Omental fat pad (tissue), 3 donors: ENCODE measurements at regions not wholly inside any gene's neighbourhood (a gene's known extent, or its start where the extent isn't known, plus 50 kb on each side); places are given as distances from the start of the nearest gene placed in this dataset.
"Not testable (repeated sequence)": the region's sequence is repeated elsewhere in the genome, so short reads cannot be mapped to it uniquely, and the experiment has no call there.

Source experiments
- ATAC-seq: fragments of 150-250 bp; one replicate; pipeline ENCODE4 v1.9.1; 2016; ENCODE audit warnings: mild to moderate bottlenecking, moderate library complexity; ENCODE audit not compliant: low FRiP score
- DNase-seq: peaks from one replicate; pipeline ENCODE4 v3.0.0-alpha.2; 2019; ENCODE audit warnings: low spot score
- TF ChIP-seq, protein P1 (sequence below), 3 donors: fragments of 450-650 bp; IDR thresholded peaks; one replicate each; pipeline ENCODE4 v1.5.1; 2016 to 2017; ENCODE audit warnings: antibody characterized with exemption in 3 of 3, mild to moderate bottlenecking in 3 of 3, moderate library complexity in 2 of 3

DNA sequence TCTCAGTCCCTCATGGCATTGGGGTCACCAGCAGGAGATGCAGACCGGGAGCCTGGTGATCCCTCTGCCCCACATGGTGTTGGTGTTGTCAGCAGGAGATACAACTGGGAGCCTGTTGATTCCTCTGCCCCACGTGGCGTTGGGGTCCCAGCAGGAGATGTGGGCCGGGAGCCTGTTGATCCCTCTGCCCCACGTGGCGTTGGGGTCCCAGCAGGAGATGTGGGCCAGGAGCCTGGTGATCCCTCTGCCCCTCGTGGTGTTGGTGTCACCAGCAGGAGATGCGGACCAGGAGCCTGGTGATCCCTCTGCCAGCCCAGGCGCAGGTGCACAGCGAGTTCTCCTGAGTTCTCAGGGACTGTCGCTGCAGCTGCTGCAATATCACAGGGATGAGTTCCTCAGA is 229.6 kb upstream of the C1orf174 start:
- no peak for DNase-seq
- TF ChIP-seq, protein P1, sequence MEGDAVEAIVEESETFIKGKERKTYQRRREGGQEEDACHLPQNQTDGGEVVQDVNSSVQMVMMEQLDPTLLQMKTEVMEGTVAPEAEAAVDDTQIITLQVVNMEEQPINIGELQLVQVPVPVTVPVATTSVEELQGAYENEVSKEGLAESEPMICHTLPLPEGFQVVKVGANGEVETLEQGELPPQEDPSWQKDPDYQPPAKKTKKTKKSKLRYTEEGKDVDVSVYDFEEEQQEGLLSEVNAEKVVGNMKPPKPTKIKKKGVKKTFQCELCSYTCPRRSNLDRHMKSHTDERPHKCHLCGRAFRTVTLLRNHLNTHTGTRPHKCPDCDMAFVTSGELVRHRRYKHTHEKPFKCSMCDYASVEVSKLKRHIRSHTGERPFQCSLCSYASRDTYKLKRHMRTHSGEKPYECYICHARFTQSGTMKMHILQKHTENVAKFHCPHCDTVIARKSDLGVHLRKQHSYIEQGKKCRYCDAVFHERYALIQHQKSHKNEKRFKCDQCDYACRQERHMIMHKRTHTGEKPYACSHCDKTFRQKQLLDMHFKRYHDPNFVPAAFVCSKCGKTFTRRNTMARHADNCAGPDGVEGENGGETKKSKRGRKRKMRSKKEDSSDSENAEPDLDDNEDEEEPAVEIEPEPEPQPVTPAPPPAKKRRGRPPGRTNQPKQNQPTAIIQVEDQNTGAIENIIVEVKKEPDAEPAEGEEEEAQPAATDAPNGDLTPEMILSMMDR (IDR thresholded peaks at IDR 0.05): no peak
- ATAC-seq: no peak

DNA sequence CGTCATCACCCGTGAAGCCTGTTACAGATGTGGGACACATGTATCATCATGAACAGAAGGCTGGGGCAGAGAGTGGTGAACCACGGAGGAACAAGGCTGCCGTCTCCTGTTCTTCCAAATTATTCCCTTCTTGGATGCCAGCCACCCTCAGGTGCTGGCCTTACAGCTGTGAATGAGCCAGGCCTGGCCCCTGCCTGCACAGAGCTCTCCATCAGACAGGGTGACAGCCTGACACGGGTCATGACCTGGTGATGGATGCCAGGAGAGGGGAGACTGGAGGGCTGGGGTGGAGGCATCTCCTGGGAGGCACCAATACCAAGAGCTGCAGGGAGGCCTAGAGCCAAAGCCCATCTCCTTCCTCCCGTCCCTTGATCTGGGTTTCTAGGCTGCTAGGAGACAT is 230.0 kb upstream of the C1orf174 start:
- ATAC-seq (no peak), DNase-seq (no peak)
- TF ChIP-seq, protein P1 (IDR thresholded peaks at IDR 0.05): no peak

DNA sequence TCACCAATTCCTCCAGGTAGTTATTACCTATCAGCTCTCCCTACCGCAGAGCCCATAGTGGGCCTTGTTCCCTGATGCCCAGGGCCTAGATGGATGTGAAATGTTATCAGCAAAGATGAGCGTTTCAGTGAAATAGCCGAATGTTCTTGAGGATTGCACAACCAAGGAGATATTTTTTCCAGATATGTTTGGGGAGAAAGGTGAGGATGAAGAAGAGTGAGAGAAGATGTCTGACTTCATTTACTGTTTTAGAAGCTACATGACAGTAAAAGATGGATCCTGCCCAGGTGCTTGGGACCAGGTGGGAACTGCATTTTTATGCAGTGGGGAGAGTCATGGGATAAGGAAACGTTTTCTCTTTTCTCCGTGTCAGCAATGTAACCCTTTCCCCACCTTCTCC is 231.7 kb upstream of the C1orf174 start:
- DNase-seq (no peak), ATAC-seq (no peak)
- TF ChIP-seq, protein P1 (IDR thresholded peaks at IDR 0.05): no peak

GRCh38 chr1:4132352-4133296 is 232.6 kb upstream of the C1orf174 start:
- ATAC-seq (no peak), DNase-seq (no peak)
- TF ChIP-seq, protein P1 (IDR thresholded peaks at IDR 0.05): no peak

GRCh38 chr1:4133297-4133938 is 233.3 kb upstream of the C1orf174 start:
- ATAC-seq (no peak), DNase-seq (no peak)
- TF ChIP-seq, protein P1 (IDR thresholded peaks at IDR 0.05): no peak

DNA sequence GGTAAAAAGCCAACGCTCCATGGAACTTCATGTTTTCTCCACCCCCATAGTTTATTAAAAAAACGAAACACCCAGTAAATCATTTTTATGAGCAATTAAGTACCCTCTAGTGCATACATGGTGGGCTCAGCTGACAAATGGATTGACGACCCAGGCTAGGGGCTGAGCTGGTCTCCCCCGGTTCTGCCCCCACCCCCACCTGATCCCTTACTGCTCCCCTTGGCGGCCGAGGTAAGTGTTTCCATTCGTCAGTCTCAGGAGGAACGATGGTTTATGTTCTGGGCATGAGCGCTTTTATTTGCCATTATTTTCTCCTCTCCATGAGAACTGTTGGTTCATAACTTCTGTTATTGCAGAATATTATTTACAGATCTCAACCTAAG is 233.9 kb upstream of the C1orf174 start:
- DNase-seq (no peak), ATAC-seq (no peak)
- TF ChIP-seq, protein P1 (IDR thresholded peaks at IDR 0.05): no peak

DNA sequence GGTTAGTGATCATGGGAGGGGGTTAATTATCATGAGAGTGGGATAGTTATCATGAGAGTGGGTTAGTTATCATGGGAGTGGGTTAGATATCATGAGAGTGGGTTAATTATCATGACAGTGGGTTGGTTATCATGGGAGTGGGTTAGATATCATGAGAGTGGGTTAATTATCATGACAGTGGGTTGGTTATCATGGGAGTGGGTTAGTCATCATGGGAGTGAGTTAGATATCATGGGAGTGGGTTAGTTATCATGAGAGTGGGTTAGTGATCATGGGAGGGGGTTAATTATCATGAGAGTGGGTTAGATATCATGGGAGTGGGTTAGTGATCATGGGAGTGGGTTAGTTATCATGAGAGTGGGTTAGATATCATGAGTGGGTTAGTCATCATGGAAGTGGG is 235.8 kb upstream of the C1orf174 start:
- ATAC-seq, DNase-seq: not testable (repeated sequence)
